Neuronal stem cell (in vitro differentiated cells): ENCODE measurements at regions not wholly inside any gene's neighbourhood (a gene's known extent, or its start where the extent isn't known, plus 50 kb on each side); places are given as distances from the start of the nearest gene placed in this dataset.

Experiments
- DNase-seq: peaks from one replicate; pipeline ENCODE4 v3.0.0-alpha.2; 2013; ENCODE audit warnings: low spot score
- H2AFZ ChIP-seq: one replicate; pipeline ENCODE4 v1.6.1; 2013; ENCODE audit warnings: mild to moderate bottlenecking, low read length, inconsistent platforms
- H2AK5ac ChIP-seq: 2 replicates; pipeline ENCODE4 v1.6.1; 2013; ENCODE audit warnings: low read depth, mild to moderate bottlenecking, inconsistent platforms, low read length, moderate library complexity, mixed read lengths
- H2BK120ac ChIP-seq: 2 replicates; pipeline ENCODE4 v1.6.1; 2013; ENCODE audit warnings: low read depth, mild to moderate bottlenecking, inconsistent platforms, low read length, moderate library complexity, mixed read lengths
- H2BK12ac ChIP-seq: one replicate; pipeline ENCODE4 v1.6.1; 2013; ENCODE audit warnings: low read length, inconsistent platforms
- H2BK15ac ChIP-seq: 2 replicates; pipeline ENCODE4 v1.6.1; 2013; ENCODE audit warnings: mild to moderate bottlenecking, low read length, inconsistent platforms, mixed read lengths
- H2BK5ac ChIP-seq: one replicate; pipeline ENCODE4 v1.6.1; 2013; ENCODE audit warnings: inconsistent platforms, mild to moderate bottlenecking, low read length, moderate library complexity
- H3K14ac ChIP-seq: one replicate; pipeline ENCODE4 v1.6.1; 2013; ENCODE audit warnings: low read length, inconsistent platforms
- H3K18ac ChIP-seq: 2 replicates; pipeline ENCODE4 v1.6.1; 2013; ENCODE audit warnings: low read length, inconsistent platforms
- H3K23ac ChIP-seq: 2 replicates; pipeline ENCODE4 v1.6.1; 2013; ENCODE audit warnings: low read depth, mild to moderate bottlenecking, mixed read lengths, low read length, inconsistent platforms; ENCODE audit not compliant: poor library complexity
- H3K27ac ChIP-seq: replicated peaks from 3 replicates; pipeline ENCODE4 v1.5.1; 2013; ENCODE audit warnings: low read length, inconsistent platforms
- H3K27me3 ChIP-seq, 3 experiments: 2 replicates each; pipeline ENCODE4 v1.6.1; 2013; ENCODE audit warnings: low read length in 3 of 3, mild to moderate bottlenecking in 2 of 3, inconsistent platforms in 1 of 3, low read depth in 1 of 3, mixed read lengths in 1 of 3, moderate library complexity in 1 of 3; ENCODE audit not compliant: control insufficient read depth in 3 of 3, insufficient read depth in 3 of 3
- H3K36me3 ChIP-seq, 2 donors: replicated peaks in 1 of 2; 2 replicates each; pipeline ENCODE4 v1.6.1; 2013; ENCODE audit warnings: low read length in 2 of 2; ENCODE audit not compliant: control insufficient read depth in 2 of 2, insufficient read depth in 2 of 2
- H3K4ac ChIP-seq: 2 replicates; pipeline ENCODE4 v1.6.1; 2013; ENCODE audit warnings: inconsistent platforms, mild to moderate bottlenecking, low read length, moderate library complexity
- H3K4me1 ChIP-seq, 2 donors: 1 replicate in 1 of 2; 2 replicates in 1 of 2; pipeline ENCODE4 v1.6.1; 2013; ENCODE audit warnings: low read length in 2 of 2, low read depth in 1 of 2; ENCODE audit not compliant: control insufficient read depth in 2 of 2, insufficient read depth in 1 of 2
- H3K4me2 ChIP-seq: one replicate; pipeline ENCODE4 v1.6.1; 2013; ENCODE audit warnings: mild to moderate bottlenecking, low read length, inconsistent platforms; ENCODE audit not compliant: insufficient read depth, poor library complexity, severe bottlenecking
- H3K4me3 ChIP-seq, 2 donors: 2 replicates each; pipeline ENCODE4 v1.5.1; 2013; ENCODE audit warnings: low read length in 2 of 2, mild to moderate bottlenecking in 2 of 2, inconsistent platforms in 1 of 2, moderate library complexity in 1 of 2
- H3K79me1 ChIP-seq: one replicate; pipeline ENCODE4 v1.6.1; 2013; ENCODE audit warnings: low read depth, mild to moderate bottlenecking, inconsistent platforms, low read length, moderate library complexity
- H3K9ac ChIP-seq: one replicate; pipeline ENCODE4 v1.6.1; 2013; ENCODE audit warnings: mild to moderate bottlenecking, low read depth, low read length, inconsistent platforms; ENCODE audit not compliant: poor library complexity
- H3K9me3 ChIP-seq, 2 donors: replicated peaks in 1 of 2; 2 replicates each; pipeline versions ENCODE3 to v1.6.1; 2013; ENCODE audit warnings: low read length in 2 of 2, mild to moderate bottlenecking in 2 of 2, inconsistent platforms in 1 of 2, low read depth in 1 of 2, mixed read lengths in 1 of 2, moderate library complexity in 1 of 2; ENCODE audit not compliant: control insufficient read depth in 2 of 2, insufficient read depth in 1 of 2
- H4K8ac ChIP-seq: one replicate; pipeline ENCODE4 v1.6.1; 2013; ENCODE audit warnings: low read depth, mild to moderate bottlenecking, inconsistent platforms, low read length, moderate library complexity
- H4K91ac ChIP-seq: one replicate; pipeline ENCODE4 v1.6.1; 2013; ENCODE audit warnings: low read length, low read depth, mild to moderate bottlenecking, inconsistent platforms; ENCODE audit not compliant: poor library complexity
- WGBS, 2 donors: extraction: QIAGEN DNeasy Blood & Tissue Kit; methylation state at CpG; one replicate each; pipeline ENCODE4 v1.1.7; 2013; ENCODE audit warnings: missing lambda C conversion rate in 2 of 2, mixed read lengths in 1 of 2; ENCODE audit not compliant: insufficient read length in 2 of 2, insufficient replicate concordance in 1 of 2; ENCODE audit errors: extremely low coverage in 2 of 2; 5-methylcytosine and 5-hydroxymethylcytosine counted together

DNA sequence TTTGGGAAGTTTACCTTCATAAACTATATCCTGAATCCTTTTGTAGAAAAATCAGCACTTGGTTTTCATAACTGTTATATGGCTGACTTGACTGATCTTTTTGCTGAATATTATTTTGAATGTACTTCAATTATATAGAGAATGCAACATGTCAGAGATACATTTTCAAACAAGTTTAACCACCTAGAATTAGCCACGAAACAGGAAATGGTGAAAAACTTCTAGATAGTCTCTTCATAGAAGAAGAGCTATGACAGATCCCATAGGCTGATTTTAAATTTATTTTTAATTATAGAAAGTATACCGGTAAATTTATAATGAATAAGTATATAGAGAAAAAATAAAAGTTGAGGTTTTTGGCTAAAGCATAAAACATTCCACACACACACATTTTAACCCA, 436.8 kb upstream of the DPPA4 start:
- Histone ChIP-seq H3K4ac (no peak overlapping the region), H3K27me3 (no peaks in the 10 kb centered on the region), H2AFZ (no peak overlapping the region), H3K9me3 (no peaks in the 10 kb centered on the region), H3K18ac (no peak overlapping the region), H3K4me1 (no peaks in the 10 kb centered on the region), H3K9ac (no peak overlapping the region), H2BK120ac (no peak overlapping the region), H4K8ac (no peak overlapping the region), H3K23ac (no peak overlapping the region), H2BK5ac (no peak overlapping the region), H2AK5ac (no peak overlapping the region), H3K79me1 (no peaks in the 10 kb centered on the region), H2BK15ac (no peak overlapping the region), H3K4me2 (no peak overlapping the region), H3K4me3 (no peak overlapping the region), H2BK12ac (no peak overlapping the region), H3K36me3 (no peaks in the 10 kb centered on the region), H3K14ac (no peak overlapping the region), H3K27ac (no peak overlapping the region), H4K91ac (no peak overlapping the region)
- DNase-seq = no peak
- no CpG with 5 or more reads among the region's 2 CpGs for WGBS, 2 donors

DNA sequence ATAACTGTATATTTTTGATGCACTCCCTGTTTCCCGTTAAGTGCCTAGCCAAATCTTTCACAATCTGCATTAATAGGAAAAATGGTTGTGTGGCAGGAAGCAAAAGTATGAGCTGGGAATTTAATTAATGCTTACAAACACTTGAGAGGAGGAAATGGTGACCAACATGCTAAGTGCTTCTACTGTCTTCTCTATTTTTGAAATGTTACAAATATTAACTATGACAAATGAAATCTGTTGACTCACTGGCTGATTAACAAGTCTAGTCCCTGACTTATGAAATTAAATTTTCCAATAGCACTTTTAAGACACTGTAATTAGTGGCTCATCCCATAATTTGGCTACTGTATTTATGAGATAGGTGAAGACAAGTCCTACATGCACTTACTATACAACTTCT, 446.9 kb upstream of the DPPA4 start:
- Histone ChIP-seq H2BK120ac (no peak overlapping the region), H3K18ac (no peak overlapping the region), H4K8ac (no peak overlapping the region), H3K27me3 (no peaks in the 10 kb centered on the region), H2BK5ac (no peak overlapping the region), H3K4me2 (no peak overlapping the region), H3K9me3 (peaks cover 0 to 2% of the 10 kb centered on the region in 2 donors), H2BK15ac (no peak overlapping the region), H2BK12ac (no peak overlapping the region), H3K36me3 (no peaks in the 10 kb centered on the region), H3K9ac (no peak overlapping the region), H2AFZ (no peak overlapping the region), H3K79me1 (no peaks in the 10 kb centered on the region), H3K23ac (no peak overlapping the region), H3K4ac (no peak overlapping the region), H3K27ac (no peak overlapping the region), H4K91ac (no peak overlapping the region), H2AK5ac (no peak overlapping the region), H3K14ac (no peak overlapping the region), H3K4me1 (no peaks in the 10 kb centered on the region), H3K4me3 (no peak overlapping the region)
- no CpG with 5 or more reads among the region's 1 CpG for WGBS, 2 donors
- no peak for DNase-seq

DNA sequence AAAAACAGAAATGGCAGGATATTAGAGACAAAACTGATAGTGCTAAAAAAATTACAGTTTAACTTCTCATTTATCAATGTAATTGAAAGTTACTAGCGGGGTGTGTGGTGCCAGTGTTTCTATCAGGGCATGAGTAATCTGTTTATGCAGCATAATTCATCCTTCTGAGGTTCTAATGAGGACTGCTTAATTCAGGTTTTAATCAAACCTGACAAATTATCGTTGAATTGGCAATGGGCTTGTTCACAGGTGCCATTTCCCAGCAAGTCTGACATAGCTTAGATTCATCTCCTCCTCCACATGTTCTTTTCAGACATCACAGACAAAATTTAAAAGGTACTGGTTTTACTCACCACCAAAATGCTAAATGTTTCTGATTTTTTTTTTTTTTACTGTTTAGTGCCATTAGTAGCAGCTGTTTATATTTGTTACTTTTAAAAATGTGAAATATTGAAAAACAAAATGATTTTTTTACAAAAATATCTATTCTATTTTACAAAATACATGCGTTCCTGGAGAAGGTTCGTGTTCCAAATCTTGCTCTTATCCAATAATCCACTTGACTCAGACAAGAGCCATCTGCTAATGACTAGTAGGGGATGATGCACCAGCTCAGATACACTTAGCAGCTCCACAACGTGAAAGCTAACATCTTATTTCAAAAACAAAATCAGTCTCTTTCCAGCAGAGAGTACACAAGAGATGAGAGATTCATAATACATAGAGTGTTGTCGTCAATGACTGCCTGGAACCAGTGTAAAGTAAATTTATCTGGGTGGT, 447.7 kb upstream of the DPPA4 start:
- no peaks in the 10 kb centered on the region for H3K36me3 ChIP-seq
- H2BK5ac ChIP-seq = no peak overlapping the region
- H2BK12ac ChIP-seq = no peak overlapping the region
- no peak overlapping the region for H3K18ac ChIP-seq
- no peak overlapping the region for H3K9ac ChIP-seq
- H3K14ac ChIP-seq = no peak overlapping the region
- no peak overlapping the region for H3K4me3 ChIP-seq
- H3K27me3 ChIP-seq = no peaks in the 10 kb centered on the region
- DNase-seq = no peak
- H2AK5ac ChIP-seq = no peak overlapping the region
- H3K4me1 ChIP-seq = no peaks in the 10 kb centered on the region
- no peak overlapping the region for H3K4me2 ChIP-seq
- H3K79me1 ChIP-seq = no peaks in the 10 kb centered on the region
- no CpG with 5 or more reads among the region's 6 CpGs for WGBS, 2 donors
- H4K8ac ChIP-seq = no peak overlapping the region
- H4K91ac ChIP-seq = no peak overlapping the region
- H3K4ac ChIP-seq = no peak overlapping the region
- no peaks in the 10 kb centered on the region for H3K9me3 ChIP-seq
- no peak overlapping the region for H3K27ac ChIP-seq
- no peak overlapping the region for H2AFZ ChIP-seq
- no peak overlapping the region for H3K23ac ChIP-seq
- H2BK120ac ChIP-seq = no peak overlapping the region
- H2BK15ac ChIP-seq = no peak overlapping the region

DNA sequence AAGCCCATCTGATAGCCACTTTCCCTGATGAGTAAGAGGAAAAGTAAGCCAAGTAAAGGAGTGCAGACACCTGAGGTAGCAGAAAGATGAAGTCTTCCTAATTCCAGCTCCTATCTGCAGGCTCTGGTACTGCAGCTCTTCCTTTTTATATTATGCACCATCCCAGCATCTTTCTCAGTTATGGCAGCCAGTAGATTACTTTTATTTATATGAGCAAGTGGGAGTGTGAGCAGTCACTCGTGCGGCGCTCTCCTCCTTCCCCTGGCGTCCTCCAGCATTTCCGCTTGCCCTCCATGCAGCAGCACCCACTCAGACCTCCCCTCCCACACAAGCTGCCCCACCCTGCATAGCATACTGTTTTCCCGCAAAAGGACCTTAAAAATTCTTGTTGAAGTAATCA, 465.9 kb upstream of the DPPA4 start:
- Histone ChIP-seq H2BK120ac (no peak overlapping the region), H3K4me1 (no peaks in the 10 kb centered on the region), H3K36me3 (no peaks in the 10 kb centered on the region), H3K9me3 (peaks cover 0 to 4% of the 10 kb centered on the region in 2 donors), H3K9ac (no peak overlapping the region), H3K4me2 (no peak overlapping the region), H3K23ac (no peak overlapping the region), H3K27ac (no peak overlapping the region), H3K18ac (no peak overlapping the region), H2BK5ac (no peak overlapping the region), H2AK5ac (no peak overlapping the region), H3K79me1 (no peaks in the 10 kb centered on the region), H2AFZ (no peak overlapping the region), H3K4ac (no peak overlapping the region), H3K27me3 (no peaks in the 10 kb centered on the region), H2BK12ac (no peak overlapping the region), H4K8ac (no peak overlapping the region), H2BK15ac (no peak overlapping the region), H4K91ac (no peak overlapping the region), H3K4me3 (no peak overlapping the region), H3K14ac (no peak overlapping the region)
- WGBS, 2 donors = no CpG with 5 or more reads among the region's 6 CpGs
- DNase-seq = no peak
